ENCODE measurements at regions not wholly inside any gene's neighbourhood (a gene's known extent, or its start where the extent isn't known, plus 50 kb on each side); places are given as distances from the start of the nearest gene placed in this dataset.
A peak's percentile ranks its signal among the peaks of the same experiment; 100 is the strongest.

GRCh38 chr10:84665883-84666463 is 337.6 kb downstream of the CCSER2 start:
- Histone ChIP-seq H3K4me1 (peaks cover 0 to 4% of the 10 kb centered on the region in 2 donors), H3K36me3 (no peaks in the 10 kb centered on the region), H3K27ac (peak overlapping the region in 1 of 2 donors; percentile 29), H3K4me3 (no peak overlapping the region), H3K27me3 (no peaks in the 10 kb centered on the region), H3K9me3 (no peaks in the 10 kb centered on the region)
- peak in 2 of 4 donors; percentile 10 to 71 for DNase-seq
- peak in 1 of 2 donors; percentile 38 for TF ChIP-seq CTCF (IDR thresholded peaks at IDR 0.05)
- intact Hi-C loops (cut with DNase I) = no loop called here
- peak; percentile 73 for ATAC-seq

- no peak for TF ChIP-seq CTCF (IDR thresholded peaks at IDR 0.05)
- no peaks in the 10 kb centered on the region for H3K27me3 ChIP-seq
- ATAC-seq (peak; percentile 82), DNase-seq (peak in 2 of 4 donors; percentile 8 to 45)
- no peak overlapping the region for H3K4me3 ChIP-seq
- no peaks in the 10 kb centered on the region for H3K9me3 ChIP-seq
- intact Hi-C loops (cut with DNase I) = no loop called here
- no peaks in the 10 kb centered on the region for H3K36me3 ChIP-seq
- H3K4me1 ChIP-seq = peaks cover 0 to 4% of the 10 kb centered on the region in 2 donors
- peak overlapping the region in 1 of 2 donors; percentile 28 for H3K27ac ChIP-seq
Measured at GRCh38 chr10:84668186-84668763, 339.9 kb downstream of the CCSER2 start.

- Histone ChIP-seq H3K9me3 (no peaks in the 10 kb centered on the region), H3K27ac (no peak overlapping the region), H3K4me3 (no peak overlapping the region), H3K4me1 (no peaks in the 10 kb centered on the region), H3K27me3 (no peaks in the 10 kb centered on the region), H3K36me3 (no peaks in the 10 kb centered on the region)
- DNase-seq = no peak
- intact Hi-C loops (cut with DNase I) = no loop called here
- no peak for ATAC-seq
- TF ChIP-seq CTCF (IDR thresholded peaks at IDR 0.05) = no peak
Measured at GRCh38 chr10:84675060-84675459, 346.7 kb downstream of the CCSER2 start.

GRCh38 chr10:84676536-84676935 is 348.1 kb downstream of the CCSER2 start:
- no peak for TF ChIP-seq CTCF (IDR thresholded peaks at IDR 0.05)
- DNase-seq (no peak), ATAC-seq (no peak)
- H3K36me3 ChIP-seq = no peaks in the 10 kb centered on the region
- H3K27ac ChIP-seq = no peak overlapping the region
- intact Hi-C loops (cut with DNase I) = no loop called here
- no peaks in the 10 kb centered on the region for H3K27me3 ChIP-seq
- H3K4me1 ChIP-seq = no peaks in the 10 kb centered on the region
- H3K9me3 ChIP-seq = no peaks in the 10 kb centered on the region
- H3K4me3 ChIP-seq = no peak overlapping the region

- no peaks in the 10 kb centered on the region for H3K27me3 ChIP-seq
- no peaks in the 10 kb centered on the region for H3K36me3 ChIP-seq
- no peaks in the 10 kb centered on the region for H3K9me3 ChIP-seq
- no peak overlapping the region for H3K4me3 ChIP-seq
- H3K27ac ChIP-seq = no peak overlapping the region
- intact Hi-C loops (cut with DNase I) = no loop called here
- ATAC-seq (no peak), DNase-seq (no peak)
- TF ChIP-seq CTCF (IDR thresholded peaks at IDR 0.05) = no peak
- H3K4me1 ChIP-seq = no peaks in the 10 kb centered on the region
Measured at GRCh38 chr10:84681781-84682180, 353.4 kb downstream of the CCSER2 start.

Data from left lung (tissue), 4 donors.